Omental fat pad (tissue), 3 donors: ENCODE measurements at regions not wholly inside any gene's neighbourhood (a gene's known extent, or its start where the extent isn't known, plus 50 kb on each side); places are given as distances from the start of the nearest gene placed in this dataset.

Experiments
- ATAC-seq: fragments of 150-250 bp; one replicate; pipeline ENCODE4 v1.9.1; 2016; ENCODE audit warnings: mild to moderate bottlenecking, moderate library complexity; ENCODE audit not compliant: low FRiP score
- DNase-seq: peaks from one replicate; pipeline ENCODE4 v3.0.0-alpha.2; 2019; ENCODE audit warnings: low spot score
- TF ChIP-seq, protein P1 (sequence below), 3 donors: fragments of 450-650 bp; IDR thresholded peaks; one replicate each; pipeline ENCODE4 v1.5.1; 2016 to 2017; ENCODE audit warnings: antibody characterized with exemption in 3 of 3, mild to moderate bottlenecking in 3 of 3, moderate library complexity in 2 of 3

DNA sequence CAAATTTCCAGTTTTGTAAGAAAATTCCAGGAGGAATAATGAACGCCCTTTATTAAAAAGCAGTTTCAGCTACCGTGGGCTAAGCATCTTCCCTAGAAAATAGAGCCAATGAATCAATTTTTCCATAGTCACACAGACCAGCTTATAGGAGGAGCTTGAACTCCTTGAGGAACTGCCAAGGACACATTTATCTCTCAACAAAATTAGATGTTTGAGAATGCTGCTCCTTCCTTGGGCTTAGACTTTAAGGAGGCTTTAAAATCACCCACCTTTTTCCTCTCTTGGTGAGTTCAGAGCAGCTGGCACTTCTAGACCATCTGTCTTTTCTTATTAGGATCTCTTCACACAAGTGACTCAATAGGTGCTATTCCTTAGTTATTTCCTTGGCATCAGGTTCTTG, 588.0 kb downstream of the SQOR start:
- no peak for ATAC-seq
- TF ChIP-seq, protein P1, sequence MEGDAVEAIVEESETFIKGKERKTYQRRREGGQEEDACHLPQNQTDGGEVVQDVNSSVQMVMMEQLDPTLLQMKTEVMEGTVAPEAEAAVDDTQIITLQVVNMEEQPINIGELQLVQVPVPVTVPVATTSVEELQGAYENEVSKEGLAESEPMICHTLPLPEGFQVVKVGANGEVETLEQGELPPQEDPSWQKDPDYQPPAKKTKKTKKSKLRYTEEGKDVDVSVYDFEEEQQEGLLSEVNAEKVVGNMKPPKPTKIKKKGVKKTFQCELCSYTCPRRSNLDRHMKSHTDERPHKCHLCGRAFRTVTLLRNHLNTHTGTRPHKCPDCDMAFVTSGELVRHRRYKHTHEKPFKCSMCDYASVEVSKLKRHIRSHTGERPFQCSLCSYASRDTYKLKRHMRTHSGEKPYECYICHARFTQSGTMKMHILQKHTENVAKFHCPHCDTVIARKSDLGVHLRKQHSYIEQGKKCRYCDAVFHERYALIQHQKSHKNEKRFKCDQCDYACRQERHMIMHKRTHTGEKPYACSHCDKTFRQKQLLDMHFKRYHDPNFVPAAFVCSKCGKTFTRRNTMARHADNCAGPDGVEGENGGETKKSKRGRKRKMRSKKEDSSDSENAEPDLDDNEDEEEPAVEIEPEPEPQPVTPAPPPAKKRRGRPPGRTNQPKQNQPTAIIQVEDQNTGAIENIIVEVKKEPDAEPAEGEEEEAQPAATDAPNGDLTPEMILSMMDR (IDR thresholded peaks at IDR 0.05), result no peak
- DNase-seq, result no peak

DNA sequence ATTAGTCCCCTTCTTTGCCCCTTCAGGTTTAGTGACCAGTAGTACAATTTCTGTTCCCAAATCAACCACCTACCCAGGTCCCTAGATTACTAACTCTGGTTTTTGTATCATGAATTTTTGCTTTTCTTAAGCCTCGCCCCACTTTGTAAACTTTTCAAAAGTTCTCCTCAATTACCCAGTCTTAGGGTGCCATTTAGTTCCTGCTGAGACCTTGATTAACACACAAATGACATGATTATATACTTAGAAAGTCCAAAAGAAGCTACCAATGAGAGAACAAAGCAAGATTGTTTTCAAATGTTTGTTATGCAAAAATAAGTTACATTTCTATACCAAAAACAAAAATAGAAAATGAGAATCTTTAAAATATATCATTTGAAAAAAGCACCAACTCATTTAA, 594.4 kb downstream of the SQOR start:
- no peak for ATAC-seq
- TF ChIP-seq, protein P1 (IDR thresholded peaks at IDR 0.05), result no peak
- no peak for DNase-seq

DNA sequence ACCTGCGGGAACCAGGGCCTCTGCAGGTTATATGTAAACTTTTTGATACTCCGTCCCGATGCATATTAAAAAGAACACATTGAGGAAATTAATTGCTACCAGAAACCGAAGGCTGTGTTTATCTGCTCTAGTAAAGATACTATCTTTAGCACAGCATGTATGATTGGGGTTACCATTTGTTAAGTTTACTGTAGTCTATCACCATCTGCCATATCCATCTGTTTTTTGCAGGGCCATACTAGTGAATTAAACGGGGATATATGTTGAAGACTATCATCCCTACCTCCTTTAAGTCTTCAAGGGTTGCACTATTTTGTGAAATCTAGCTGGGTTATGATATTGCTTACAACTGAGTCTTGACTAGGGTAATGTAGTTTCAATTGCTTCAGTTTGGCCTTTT, 597.0 kb downstream of the SQOR start:
- ATAC-seq (no peak), DNase-seq (no peak)
- TF ChIP-seq, protein P1 (IDR thresholded peaks at IDR 0.05), result no peak

DNA sequence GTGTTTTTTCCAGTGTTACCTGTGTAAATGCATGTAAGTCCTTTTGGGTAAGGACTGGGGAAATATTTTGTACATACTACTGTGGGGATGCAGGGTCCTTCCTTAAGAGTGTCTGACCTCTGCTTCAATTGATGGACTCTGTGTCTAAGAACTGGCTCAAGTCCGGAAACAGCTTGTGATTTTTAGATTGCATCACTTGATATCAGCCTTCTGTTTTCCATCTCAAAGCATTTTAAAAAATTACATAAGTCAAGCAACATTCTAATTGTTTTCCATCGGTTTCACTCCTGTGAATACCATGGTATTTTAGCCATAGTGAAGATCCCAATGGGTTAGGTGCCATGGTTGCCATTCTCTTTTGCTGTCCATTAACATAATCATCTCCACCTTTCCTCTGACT, 597.6 kb downstream of the SQOR start:
- no peak for ATAC-seq
- TF ChIP-seq, protein P1 (IDR thresholded peaks at IDR 0.05), result no peak
- DNase-seq, result no peak

DNA sequence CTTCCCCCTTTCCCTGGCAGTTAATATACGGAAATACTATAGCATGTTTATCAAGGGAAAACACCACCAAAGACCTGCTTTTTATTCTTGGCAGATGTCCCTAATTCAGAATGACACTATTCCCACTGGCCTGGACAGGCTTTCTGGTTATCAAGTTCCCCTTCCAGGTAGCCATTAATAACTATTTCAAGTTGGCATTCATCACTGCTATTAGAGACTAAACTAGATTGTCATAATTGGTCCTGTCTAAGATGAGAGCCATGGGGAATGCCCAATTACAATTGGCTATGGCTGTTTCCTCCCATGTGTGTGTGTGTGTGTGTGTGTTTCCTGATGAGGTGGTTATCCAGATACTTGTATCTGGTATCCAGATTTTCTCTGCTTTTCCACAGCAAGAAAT, 608.1 kb downstream of the SQOR start:
- ATAC-seq, result no peak
- DNase-seq, result no peak
- TF ChIP-seq, protein P1 (IDR thresholded peaks at IDR 0.05), result no peak

DNA sequence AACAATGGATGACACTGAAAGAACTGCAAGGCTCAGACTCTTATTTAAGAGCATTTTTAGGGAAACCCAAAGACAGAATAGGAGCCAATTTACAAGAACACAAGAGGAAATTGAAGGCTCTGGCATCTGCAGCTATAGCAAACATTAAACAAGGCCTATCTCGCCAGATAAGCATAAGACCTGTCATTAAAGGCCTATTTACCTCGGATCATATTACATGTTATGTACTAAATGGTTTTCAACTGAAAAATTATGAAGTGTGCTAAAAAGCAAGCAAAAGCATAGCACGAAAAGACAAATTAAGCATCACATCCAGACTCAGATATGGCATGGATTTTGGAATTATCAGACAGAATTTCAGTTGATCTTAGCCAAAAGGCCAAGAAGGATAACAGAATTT, 617.1 kb downstream of the SQOR start:
- ATAC-seq, result no peak
- DNase-seq, result no peak
- TF ChIP-seq, protein P1 (IDR thresholded peaks at IDR 0.05), result no peak

DNA sequence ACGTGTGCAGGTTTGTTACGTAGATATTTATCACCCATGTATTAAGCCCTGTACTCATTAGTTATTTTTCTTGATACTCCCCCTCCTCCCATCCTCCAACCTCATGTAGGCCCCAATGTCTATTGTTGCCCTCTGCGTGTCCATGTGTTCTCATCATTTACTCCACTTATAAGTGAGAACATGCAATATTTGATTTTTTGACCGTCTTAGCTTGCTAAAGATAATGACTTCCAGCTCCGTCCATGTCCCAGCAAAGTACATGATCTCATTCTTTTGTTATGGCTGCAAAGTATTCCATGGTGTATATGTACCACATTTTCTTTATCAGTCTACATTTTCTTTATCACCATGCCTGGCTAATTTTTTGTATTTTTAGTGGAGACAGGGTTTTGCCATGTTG, 623.2 kb downstream of the SQOR start:
- ATAC-seq (no peak), DNase-seq (no peak)
- TF ChIP-seq, protein P1 (IDR thresholded peaks at IDR 0.05), result no peak
